ENCODE measurements at regions not wholly inside any gene's neighbourhood (a gene's known extent, or its start where the extent isn't known, plus 50 kb on each side); places are given as distances from the start of the nearest gene placed in this dataset.

- no peak overlapping the region for H3K4me3 Mint-ChIP-seq (ENCODE audit: unreplicated experiment)
- ChIA-PET POLR2A (no interaction called here), CTCF (interaction anchor here (0.6 kb wide), 1 partner anchor 1082 kb away, joined by 4 read pairs; no protein-coding TSS in a partner anchor)
- DNase-seq (ENCODE audit: unreplicated experiment): no peak
- peaks cover 9% of the 10 kb centered on the region for H3K4me1 Mint-ChIP-seq (ENCODE audit: insufficient read depth, unreplicated experiment)
- intact Hi-C loops (cut with micrococcal nuclease): no loop called here
- no peak overlapping the region for H3K27ac Mint-ChIP-seq (ENCODE audit: low read depth, unreplicated experiment)
- H3K9me3 Mint-ChIP-seq (ENCODE audit: unreplicated experiment): no peaks in the 10 kb centered on the region
- no peaks in the 10 kb centered on the region for H3K27me3 Mint-ChIP-seq (ENCODE audit: insufficient read depth, unreplicated experiment)
- no TSS peak for BruUV-seq (replicated peaks)
- H3K36me3 Mint-ChIP-seq (ENCODE audit: insufficient read depth, unreplicated experiment): no peaks in the 10 kb centered on the region
- no peak for TF ChIP-seq CTCF (IDR thresholded peaks at IDR 0.05; ENCODE audit: unreplicated experiment)
Measured at GRCh38 chr11:127625402-127625801, 624.8 kb upstream of the KIRREL3 start.

GRCh38 chr11:127624306-127624856, 623.8 kb upstream of the KIRREL3 start:
- Mint-ChIP-seq H3K36me3 (ENCODE audit: insufficient read depth, unreplicated experiment) (no peaks in the 10 kb centered on the region), H3K4me1 (ENCODE audit: insufficient read depth, unreplicated experiment) (peaks cover 12% of the 10 kb centered on the region), H3K27ac (ENCODE audit: low read depth, unreplicated experiment) (no peak overlapping the region), H3K9me3 (ENCODE audit: unreplicated experiment) (no peaks in the 10 kb centered on the region), H3K27me3 (ENCODE audit: insufficient read depth, unreplicated experiment) (no peaks in the 10 kb centered on the region), H3K4me3 (ENCODE audit: unreplicated experiment) (no peak overlapping the region)
- ChIA-PET POLR2A (no interaction called here), CTCF (no interaction called here)
- TF ChIP-seq CTCF (IDR thresholded peaks at IDR 0.05; ENCODE audit: unreplicated experiment): no peak
- no TSS peak for BruUV-seq (replicated peaks)
- no peak for DNase-seq (ENCODE audit: unreplicated experiment)
- intact Hi-C loops (cut with micrococcal nuclease): no loop called here

- POLR2A ChIA-PET: no interaction called here
Measured at GRCh38 chr11:127622686-127623085, 622.1 kb upstream of the KIRREL3 start.

GRCh38 chr11:127620671-127621070, 620.1 kb upstream of the KIRREL3 start:
- intact Hi-C loops (cut with micrococcal nuclease): no loop called here
- POLR2A ChIA-PET: interaction anchor here (0.6 to 1.1 kb wide), 3 partner anchors 10 to 1814 kb away, joined by 3 read pairs; no protein-coding TSS in a partner anchor
- Mint-ChIP-seq H3K36me3 (ENCODE audit: insufficient read depth, unreplicated experiment) (peaks cover 4% of the 10 kb centered on the region), H3K4me1 (ENCODE audit: insufficient read depth, unreplicated experiment) (peaks cover 6% of the 10 kb centered on the region), H3K27me3 (ENCODE audit: insufficient read depth, unreplicated experiment) (no peaks in the 10 kb centered on the region), H3K9me3 (ENCODE audit: unreplicated experiment) (peaks cover 8% of the 10 kb centered on the region), H3K4me3 (ENCODE audit: unreplicated experiment) (no peak overlapping the region), H3K27ac (ENCODE audit: low read depth, unreplicated experiment) (no peak overlapping the region)
- peak; percentile 49 for DNase-seq (ENCODE audit: unreplicated experiment)
- no peak for TF ChIP-seq CTCF (IDR thresholded peaks at IDR 0.05; ENCODE audit: unreplicated experiment)
- CTCF ChIA-PET: no interaction called here
- BruUV-seq (replicated peaks): no TSS peak

More at GRCh38 chr11:127622686-127623085, 622.1 kb upstream of the KIRREL3 start:
- Mint-ChIP-seq H3K9me3 (ENCODE audit: unreplicated experiment) (peaks cover 8% of the 10 kb centered on the region), H3K27me3 (ENCODE audit: insufficient read depth, unreplicated experiment) (no peaks in the 10 kb centered on the region), H3K27ac (ENCODE audit: low read depth, unreplicated experiment) (no peak overlapping the region), H3K36me3 (ENCODE audit: insufficient read depth, unreplicated experiment) (no peaks in the 10 kb centered on the region), H3K4me3 (ENCODE audit: unreplicated experiment) (no peak overlapping the region), H3K4me1 (ENCODE audit: insufficient read depth, unreplicated experiment) (peaks cover 6% of the 10 kb centered on the region)
- BruUV-seq (replicated peaks): no TSS peak
- TF ChIP-seq CTCF (IDR thresholded peaks at IDR 0.05; ENCODE audit: unreplicated experiment): no peak
- CTCF ChIA-PET: no interaction called here
- DNase-seq (ENCODE audit: unreplicated experiment): no peak
- intact Hi-C loops (cut with micrococcal nuclease): no loop called here

Data from MCF 10A (cell line).